ENCODE measurements at regions not wholly inside any gene's neighbourhood (a gene's known extent, or its start where the extent isn't known, plus 50 kb on each side); places are given as distances from the start of the nearest gene placed in this dataset.

DNA sequence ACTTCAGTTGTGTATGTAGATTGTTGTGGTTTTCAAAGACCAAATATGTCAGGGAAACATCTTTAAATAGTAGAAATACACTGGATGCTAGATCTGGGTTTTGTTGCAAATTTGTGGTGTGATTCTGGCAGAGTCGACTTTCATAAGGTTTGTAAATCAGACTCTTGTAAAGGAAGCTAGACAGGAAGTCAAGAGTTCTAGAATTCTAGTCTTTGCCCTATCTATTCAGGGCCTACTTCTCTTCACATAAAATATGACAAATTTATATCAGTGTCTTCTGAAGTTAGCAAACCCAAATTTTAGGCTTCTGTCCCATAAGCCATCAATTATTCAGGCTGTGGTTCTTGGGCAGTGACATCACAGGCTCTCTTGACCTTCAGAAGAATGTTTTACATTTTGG, 1579.2 kb upstream of the PIK3C3 start:
- H3K36me3 ChIP-seq (ENCODE audit: control insufficient read depth, insufficient read depth, low read length): no peaks in the 10 kb centered on the region
- TF ChIP-seq, protein P1, sequence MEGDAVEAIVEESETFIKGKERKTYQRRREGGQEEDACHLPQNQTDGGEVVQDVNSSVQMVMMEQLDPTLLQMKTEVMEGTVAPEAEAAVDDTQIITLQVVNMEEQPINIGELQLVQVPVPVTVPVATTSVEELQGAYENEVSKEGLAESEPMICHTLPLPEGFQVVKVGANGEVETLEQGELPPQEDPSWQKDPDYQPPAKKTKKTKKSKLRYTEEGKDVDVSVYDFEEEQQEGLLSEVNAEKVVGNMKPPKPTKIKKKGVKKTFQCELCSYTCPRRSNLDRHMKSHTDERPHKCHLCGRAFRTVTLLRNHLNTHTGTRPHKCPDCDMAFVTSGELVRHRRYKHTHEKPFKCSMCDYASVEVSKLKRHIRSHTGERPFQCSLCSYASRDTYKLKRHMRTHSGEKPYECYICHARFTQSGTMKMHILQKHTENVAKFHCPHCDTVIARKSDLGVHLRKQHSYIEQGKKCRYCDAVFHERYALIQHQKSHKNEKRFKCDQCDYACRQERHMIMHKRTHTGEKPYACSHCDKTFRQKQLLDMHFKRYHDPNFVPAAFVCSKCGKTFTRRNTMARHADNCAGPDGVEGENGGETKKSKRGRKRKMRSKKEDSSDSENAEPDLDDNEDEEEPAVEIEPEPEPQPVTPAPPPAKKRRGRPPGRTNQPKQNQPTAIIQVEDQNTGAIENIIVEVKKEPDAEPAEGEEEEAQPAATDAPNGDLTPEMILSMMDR (IDR thresholded peaks at IDR 0.05; ENCODE audit: insufficient read depth, low read length, poor library complexity, severe bottlenecking): no peak

DNA sequence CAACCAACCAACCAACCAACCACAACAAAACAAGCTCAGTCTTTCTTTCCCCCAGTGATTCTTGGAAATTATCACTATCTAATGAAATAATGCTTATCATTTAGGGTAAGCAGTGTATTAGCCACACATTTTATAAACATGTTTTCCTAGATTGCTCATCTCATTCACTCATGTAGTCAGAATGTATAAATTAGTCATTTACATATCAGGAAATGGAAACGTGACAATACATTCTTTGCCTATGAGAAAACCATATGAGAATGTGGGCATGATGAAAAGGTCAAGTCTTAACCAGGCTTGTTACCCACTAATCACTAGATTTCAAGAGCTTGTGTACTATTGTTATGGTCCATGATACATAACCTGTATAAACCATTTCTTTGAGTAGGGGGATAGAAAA, 1583.4 kb upstream of the PIK3C3 start:
- TF ChIP-seq, protein P1 (IDR thresholded peaks at IDR 0.05; ENCODE audit: insufficient read depth, low read length, poor library complexity, severe bottlenecking): no peak
- H3K4me3 ChIP-seq (ENCODE audit: low read depth, low read length): no peak overlapping the region
- no peaks in the 10 kb centered on the region for H3K36me3 ChIP-seq (ENCODE audit: control insufficient read depth, insufficient read depth, low read length)
- H3K27me3 ChIP-seq (ENCODE audit: control insufficient read depth, insufficient read depth, low read length): no peaks in the 10 kb centered on the region
- no peak for DNase-seq (ENCODE audit: low read depth)

More for the DNA sequence above, 1579.2 kb upstream of the PIK3C3 start:
- H3K27me3 ChIP-seq (ENCODE audit: control insufficient read depth, insufficient read depth, low read length): no peaks in the 10 kb centered on the region
- no peak overlapping the region for H3K4me3 ChIP-seq (ENCODE audit: low read depth, low read length)
- no peak for DNase-seq (ENCODE audit: low read depth)

DNA sequence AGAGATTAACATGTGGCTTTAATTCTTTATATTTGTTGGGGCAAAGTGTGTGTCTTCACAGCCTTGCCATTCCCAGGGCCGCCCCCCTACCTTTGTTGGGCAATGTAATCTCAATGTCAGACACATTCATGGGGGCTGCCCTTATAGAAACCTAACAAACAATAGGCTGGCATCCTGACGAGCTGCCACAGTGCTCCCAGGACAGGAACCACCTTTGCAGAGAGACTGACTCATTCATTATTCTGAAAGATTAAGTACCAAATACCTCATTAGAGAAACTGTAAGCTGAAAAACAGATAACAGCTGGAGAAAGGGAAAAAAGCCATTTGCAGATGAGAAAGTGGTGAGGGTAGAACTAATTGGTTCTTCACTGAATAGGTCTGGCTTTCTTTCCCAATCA, 1587.5 kb upstream of the PIK3C3 start:
- DNase-seq (ENCODE audit: low read depth): no peak
- Histone ChIP-seq H3K27me3 (ENCODE audit: control insufficient read depth, insufficient read depth, low read length) (no peaks in the 10 kb centered on the region), H3K4me3 (ENCODE audit: low read depth, low read length) (no peak overlapping the region), H3K36me3 (ENCODE audit: control insufficient read depth, insufficient read depth, low read length) (no peaks in the 10 kb centered on the region)
- TF ChIP-seq, protein P1 (IDR thresholded peaks at IDR 0.05; ENCODE audit: insufficient read depth, low read length, poor library complexity, severe bottlenecking): no peak

GRCh38 chr18:40366521-40366920, 1588.5 kb upstream of the PIK3C3 start:
- Histone ChIP-seq H3K27me3 (ENCODE audit: control insufficient read depth, insufficient read depth, low read length) (no peaks in the 10 kb centered on the region), H3K4me3 (ENCODE audit: low read depth, low read length) (no peak overlapping the region), H3K36me3 (ENCODE audit: control insufficient read depth, insufficient read depth, low read length) (no peaks in the 10 kb centered on the region)
- TF ChIP-seq, protein P1 (IDR thresholded peaks at IDR 0.05; ENCODE audit: insufficient read depth, low read length, poor library complexity, severe bottlenecking): no peak
- no peak for DNase-seq (ENCODE audit: low read depth)

- Histone ChIP-seq H3K27me3 (ENCODE audit: control insufficient read depth, insufficient read depth, low read length) (no peaks in the 10 kb centered on the region), H3K4me3 (ENCODE audit: low read depth, low read length) (no peak overlapping the region), H3K36me3 (ENCODE audit: control insufficient read depth, insufficient read depth, low read length) (no peaks in the 10 kb centered on the region)
- no peak for DNase-seq (ENCODE audit: low read depth)
- TF ChIP-seq, protein P1 (IDR thresholded peaks at IDR 0.05; ENCODE audit: insufficient read depth, low read length, poor library complexity, severe bottlenecking): no peak
Measured at GRCh38 chr18:40365526-40365925, 1589.5 kb upstream of the PIK3C3 start.

DNA sequence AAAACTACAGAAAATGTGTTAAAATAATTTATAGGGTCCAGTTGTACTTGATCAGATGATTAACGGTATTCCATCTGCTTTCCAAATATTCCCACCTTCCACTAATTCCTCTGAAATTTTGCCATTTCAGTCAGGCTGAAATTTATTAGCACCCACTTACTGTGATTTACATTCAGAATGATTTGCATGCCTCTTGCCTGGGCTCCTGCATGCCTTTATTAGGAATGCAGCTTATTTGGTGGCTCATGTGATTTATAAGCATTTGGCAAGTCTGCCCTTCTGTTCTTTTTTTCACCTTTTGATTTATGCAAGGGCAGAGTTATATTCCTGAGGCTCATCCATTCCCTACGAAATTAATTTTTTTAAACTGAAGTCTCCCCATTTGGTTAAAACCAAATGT, 1594.5 kb upstream of the PIK3C3 start:
- Histone ChIP-seq H3K27me3 (ENCODE audit: control insufficient read depth, insufficient read depth, low read length) (no peaks in the 10 kb centered on the region), H3K36me3 (ENCODE audit: control insufficient read depth, insufficient read depth, low read length) (no peaks in the 10 kb centered on the region), H3K4me3 (ENCODE audit: low read depth, low read length) (no peak overlapping the region)
- TF ChIP-seq, protein P1 (IDR thresholded peaks at IDR 0.05; ENCODE audit: insufficient read depth, low read length, poor library complexity, severe bottlenecking): no peak
- no peak for DNase-seq (ENCODE audit: low read depth)

Data from kidney epithelial cell (primary cell).